Right renal pelvis (tissue), 4 donors: ENCODE measurements at regions not wholly inside any gene's neighbourhood (a gene's known extent, or its start where the extent isn't known, plus 50 kb on each side); places are given as distances from the start of the nearest gene placed in this dataset.
"Not testable (repeated sequence)": the region's sequence is repeated elsewhere in the genome, so short reads cannot be mapped to it uniquely, and the experiment has no call there.

ENCODE experiments used
- DNase-seq, 4 donors: peaks; one replicate each; pipeline ENCODE4 v3.0.0-alpha.2; 2013; ENCODE audit warnings: low read depth in 4 of 4, low spot score in 3 of 4, missing footprints in 1 of 4

DNA sequence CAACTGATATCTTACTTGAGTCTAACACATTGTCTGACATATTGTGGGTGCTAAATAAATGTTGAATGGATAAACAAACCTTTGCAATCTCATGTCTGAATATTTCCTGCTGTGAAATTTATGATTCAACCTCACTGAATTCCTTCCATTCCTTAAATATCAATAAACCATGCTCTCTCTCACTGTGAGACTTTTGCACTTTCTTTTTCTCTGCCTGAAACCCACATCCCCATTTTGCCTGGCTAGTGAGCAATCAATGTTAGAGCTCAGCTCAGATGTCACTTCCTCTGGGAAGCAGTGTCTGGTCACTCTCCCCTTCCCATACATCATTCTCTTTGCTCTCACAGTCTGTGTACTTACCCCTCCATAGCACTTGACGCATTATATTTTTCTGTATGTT, 383.7 kb upstream of the TRPC7 start:
- DNase-seq = no peak

DNA sequence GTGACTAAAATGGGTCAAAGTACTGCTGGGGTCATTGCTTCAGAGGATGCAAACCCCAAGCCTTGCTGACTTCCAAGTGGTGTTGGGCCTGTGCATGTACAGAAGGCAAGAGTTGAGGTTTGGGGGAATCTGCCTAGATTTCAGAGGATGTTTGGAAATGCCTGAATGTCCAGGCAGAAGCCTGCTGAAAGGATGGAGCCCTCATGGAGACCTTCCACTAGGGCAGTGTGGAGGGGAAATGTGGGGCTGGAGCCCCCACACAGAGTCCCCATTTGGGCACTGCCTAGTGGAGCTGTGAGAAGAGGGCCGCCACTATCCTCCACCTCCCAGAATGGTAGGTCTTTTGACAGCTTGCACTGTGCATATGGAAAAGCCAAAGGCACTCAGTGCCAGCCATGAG, 377.7 kb upstream of the TRPC7 start:
- no peak for DNase-seq

DNA sequence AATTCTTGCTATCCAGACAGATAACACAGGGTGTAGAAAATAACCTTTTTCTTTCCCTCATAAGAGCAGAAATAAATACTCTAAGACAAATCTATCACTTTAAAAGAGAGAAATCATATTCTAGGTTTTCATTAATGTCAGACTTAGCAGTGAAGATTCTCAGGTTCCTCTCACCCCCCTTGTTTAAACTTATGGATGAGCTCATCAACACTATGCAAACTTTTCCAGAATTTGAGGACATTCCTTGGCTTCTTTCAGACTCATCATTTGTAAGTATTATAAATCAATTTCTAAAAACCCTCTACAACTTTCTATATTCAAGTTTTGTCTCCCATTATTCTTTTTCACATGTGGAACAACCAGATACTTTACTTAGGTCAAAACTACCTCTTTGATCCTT, 374.9 kb upstream of the TRPC7 start:
- DNase-seq = no peak

DNA sequence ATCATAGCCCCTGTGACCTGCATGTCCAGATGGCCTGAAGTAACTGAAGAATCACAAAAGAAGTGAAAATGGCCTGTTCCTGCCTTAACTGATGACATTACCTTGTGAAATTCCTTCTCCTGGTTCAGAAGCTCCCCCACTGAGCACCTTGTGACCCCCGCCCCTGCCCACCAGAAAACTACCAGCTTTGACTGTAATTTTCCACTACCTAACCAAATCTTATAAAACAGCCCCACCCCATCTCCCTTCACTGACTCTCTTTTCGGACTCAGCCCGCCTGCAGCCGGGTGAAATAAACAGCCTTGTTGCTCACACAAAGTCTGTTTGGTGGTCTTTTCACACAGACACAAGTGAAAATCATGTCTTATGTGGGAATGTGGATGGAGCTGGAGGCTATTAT, 373.9 kb upstream of the TRPC7 start:
- not testable (repeated sequence) for DNase-seq

DNA sequence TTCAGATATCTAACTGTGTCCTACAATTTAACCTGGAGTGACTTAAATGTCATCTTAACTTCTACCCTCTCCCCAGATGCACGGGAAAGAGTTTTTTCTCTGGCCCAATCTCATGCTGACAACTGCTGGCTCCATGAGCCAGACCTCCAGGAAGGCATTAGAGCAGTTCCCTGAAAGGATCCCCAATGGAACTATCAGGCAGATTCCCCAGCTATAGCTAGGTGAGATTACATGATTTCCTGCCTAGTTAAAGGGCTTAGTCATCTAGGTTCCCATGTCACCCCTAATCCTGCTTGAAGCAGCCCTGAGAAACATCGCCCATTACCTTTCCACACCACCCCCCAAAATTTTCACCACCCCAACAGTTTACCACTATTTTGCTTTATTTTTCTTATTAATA, 373.5 kb upstream of the TRPC7 start:
- DNase-seq = no peak

DNA sequence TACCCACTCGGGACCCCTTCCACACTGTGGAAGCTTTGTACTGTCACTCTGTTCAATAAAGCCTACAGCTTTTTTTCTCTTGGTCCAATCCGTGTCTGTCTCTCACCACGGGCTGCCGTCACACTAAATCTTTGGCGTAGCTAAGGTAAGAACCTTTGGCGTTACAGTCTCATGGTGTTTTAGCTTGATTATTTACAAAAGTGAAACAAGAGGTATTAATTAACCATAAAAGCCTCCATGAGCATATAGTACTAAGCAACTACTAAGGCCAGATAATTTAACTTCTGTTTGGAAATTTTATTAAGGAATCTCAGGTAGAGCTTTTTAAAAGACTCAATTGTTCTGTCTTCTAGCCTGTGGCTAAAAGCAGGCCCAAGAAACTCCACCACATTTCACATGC, 370.7 kb upstream of the TRPC7 start:
- DNase-seq = no peak

DNA sequence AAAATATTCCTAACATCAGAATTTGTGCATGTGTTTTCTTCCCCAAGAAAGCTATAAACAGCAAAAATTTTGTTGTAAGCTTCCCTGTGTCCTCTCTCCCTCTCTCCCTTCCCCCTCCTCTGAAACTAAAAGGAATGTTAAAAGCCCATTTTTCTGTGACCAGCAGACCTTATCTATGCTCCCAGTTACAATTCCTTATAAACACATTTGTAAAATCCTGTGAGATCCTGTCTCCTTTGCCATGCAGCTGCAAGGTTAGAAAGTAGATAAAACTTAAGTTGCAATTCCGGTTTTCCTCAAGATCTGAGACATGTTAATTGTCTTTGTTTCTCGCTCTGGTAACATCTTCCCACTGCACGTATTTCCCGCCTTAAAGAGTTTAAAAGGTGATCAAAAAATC, 370.3 kb upstream of the TRPC7 start:
- not testable (repeated sequence) for DNase-seq

DNA sequence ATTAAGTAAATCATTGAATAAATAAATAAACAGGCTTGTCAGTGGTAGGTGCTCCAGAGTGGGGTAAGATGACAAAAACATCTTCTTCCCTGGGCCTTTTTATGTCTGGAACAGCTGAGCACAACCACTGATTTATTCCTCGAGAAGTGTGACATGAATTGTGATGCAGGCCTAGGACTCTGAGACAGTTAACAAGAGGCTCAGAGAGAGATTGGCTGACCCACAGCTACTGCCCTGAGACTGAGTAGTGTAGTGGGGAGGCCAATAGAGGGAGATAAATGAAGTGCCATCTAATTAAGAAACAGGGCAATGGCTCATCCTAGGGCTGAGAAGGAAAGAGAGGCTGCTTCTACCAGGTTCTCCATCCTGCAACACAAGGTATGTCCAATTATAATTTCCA, 369.3 kb upstream of the TRPC7 start:
- DNase-seq = no peak

DNA sequence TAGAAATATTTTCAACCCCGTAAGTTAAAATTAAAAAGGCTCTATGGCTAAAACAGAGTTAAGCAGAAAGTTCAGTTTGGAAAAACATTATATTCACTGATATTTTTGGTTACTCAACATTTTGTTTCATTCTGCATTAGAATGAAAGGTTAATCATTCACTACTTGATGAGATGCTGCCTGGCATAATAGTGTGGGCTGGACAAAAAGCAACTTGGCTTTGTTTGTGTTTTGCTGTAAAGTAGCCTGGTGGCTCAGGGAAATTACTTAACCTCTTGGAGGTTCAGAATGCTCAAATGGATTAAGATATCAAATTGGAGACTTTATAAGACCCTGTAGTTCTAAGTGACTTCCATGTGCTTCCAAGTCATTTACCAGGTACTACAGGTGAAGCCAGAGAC, 367.4 kb upstream of the TRPC7 start:
- DNase-seq = no peak

DNA sequence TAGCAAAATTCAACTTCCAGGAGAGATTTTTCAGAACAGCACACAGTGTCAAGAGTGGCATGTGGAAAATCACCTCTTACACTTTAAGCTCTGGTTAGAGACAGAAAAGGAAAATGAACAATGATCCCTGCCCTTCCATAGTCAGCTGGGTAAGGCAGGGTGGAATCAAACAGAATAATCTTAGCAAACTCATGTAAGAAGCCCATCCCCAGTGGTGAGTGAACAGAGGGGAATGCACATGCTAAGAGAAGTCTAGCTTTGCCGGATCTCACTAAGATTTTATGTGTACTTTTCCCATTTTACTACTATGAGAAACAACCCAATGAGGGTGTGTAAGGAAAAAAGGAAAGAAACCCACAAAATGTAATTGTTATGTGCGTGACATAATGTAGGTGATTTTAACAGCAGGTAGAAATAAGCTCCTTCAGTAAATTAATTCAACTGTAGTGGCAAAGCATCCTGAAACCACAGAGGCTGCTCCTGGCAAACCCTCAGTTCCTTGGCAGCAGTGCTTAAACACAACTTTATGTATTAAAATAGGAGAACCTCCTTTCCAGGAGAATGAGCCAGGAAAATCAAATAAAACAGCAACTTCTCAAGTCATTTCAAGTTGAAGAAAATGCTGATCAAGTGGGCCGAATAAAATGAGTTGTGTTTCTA, 366.0 kb upstream of the TRPC7 start:
- DNase-seq = no peak

DNA sequence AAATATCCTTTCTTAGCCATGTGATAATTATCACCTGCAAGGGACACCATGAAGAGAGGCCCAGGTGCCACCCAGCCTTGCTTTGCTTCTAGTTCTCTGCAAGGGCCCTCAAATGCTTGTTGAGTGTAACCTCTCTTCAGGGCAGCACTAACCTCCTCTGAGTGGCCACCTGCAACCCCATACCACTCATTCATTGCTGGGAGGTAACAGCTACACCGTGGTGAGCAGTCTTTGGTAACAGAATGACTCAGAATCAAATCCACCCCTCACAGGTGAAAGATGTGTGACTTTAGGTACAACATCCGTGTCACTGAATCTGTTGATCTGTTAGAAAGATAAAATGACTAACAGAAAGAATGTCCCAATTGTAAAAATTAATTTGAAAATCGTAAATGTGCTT, 365.1 kb upstream of the TRPC7 start:
- no peak for DNase-seq

DNA sequence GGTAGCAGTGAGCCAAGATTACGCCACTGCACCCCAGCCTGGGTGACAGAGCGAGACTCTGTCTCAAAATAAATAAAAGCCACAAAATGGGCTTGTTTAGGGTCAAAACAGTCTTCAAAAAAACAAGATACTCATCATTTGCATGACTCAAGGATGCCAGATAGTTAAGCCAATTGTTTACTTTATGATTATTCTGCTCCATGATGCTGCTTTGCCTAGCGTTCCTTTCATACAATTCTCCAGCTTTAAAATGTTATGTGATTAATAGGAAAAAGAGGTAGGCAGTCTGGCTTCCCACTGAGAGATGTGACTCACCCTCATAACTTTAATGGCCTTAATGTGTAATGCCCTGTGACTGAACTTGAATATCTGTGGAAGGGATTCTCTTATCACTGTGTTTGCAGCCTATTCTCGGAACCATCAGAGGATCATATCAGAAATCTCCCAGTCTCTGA, 364.6 kb upstream of the TRPC7 start:
- DNase-seq = no peak

DNA sequence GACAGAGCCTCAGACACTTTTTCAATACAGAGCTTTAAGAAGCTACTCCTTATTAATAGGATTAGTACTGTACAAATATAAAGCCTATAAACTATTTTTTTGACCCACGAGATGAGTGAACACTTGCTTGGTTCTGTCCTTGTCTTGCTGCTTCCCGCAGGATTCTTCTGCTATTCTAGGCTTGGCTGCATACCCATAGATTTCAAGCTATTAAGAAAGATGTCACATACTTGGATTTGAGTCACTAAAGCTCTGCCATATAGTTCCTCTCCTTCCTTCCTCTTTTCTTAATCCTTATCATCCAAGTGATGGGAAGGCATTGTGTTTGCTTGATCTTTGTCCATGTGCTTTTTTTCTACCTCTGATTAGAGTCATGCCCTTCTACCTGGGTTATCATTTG, 361.2 kb upstream of the TRPC7 start:
- DNase-seq = no peak

DNA sequence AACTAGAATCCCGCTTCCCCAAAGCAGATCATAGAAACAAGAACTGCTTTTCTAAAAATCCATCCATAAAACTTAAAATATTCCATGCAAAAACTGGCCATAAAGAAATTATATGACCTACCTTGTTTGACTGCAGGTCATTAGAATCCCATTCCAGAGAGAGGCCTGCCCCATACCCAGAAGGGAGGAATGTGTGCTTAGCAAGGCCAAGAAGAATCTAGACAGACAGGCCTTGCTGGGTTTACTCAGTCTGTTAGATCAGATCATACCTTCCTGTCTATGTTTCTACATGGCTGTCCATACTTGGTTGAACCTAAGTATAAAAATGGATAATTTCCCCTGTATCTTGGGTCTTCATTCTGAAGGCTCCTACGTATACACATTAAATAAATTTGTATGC, 358.8 kb upstream of the TRPC7 start:
- DNase-seq = no peak

DNA sequence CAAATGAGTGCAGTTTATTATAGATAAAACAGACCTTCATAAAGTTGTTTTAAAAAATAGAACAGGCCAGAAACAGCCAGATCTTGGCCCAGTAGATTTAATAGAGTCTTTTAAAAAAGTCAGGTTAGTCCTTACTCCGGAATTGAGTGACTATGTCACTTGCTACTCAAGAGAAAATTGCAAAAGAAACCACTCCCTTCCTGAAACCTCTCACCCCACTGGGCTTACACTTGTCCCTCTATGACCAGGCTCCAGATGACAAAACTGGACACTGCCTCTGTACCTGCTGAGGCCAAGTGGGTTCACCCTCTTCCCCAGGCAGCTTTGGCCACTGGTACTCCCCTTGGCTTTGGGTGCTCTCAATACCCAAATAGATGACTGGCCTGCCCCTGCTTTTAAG, 357.2 kb upstream of the TRPC7 start:
- DNase-seq = no peak

DNA sequence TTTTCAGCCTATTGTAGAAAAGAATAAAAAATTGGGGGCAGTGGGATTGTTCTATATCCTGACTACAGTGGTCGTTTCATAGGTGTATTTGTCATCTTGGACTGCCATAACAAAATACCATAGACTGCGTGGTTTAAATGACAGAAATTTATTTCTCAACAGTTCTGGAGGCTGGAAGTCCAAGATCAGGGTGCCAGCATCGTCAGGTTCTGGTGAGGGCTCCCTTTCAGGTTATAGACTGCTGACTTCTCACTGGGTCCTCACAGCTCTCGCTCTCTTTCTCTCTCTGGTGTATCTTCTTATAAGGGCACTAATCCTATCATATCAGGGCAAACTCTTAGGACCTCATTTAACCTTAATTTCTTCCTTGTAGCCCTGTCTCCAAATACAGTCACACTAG, 356.7 kb upstream of the TRPC7 start:
- no peak for DNase-seq

DNA sequence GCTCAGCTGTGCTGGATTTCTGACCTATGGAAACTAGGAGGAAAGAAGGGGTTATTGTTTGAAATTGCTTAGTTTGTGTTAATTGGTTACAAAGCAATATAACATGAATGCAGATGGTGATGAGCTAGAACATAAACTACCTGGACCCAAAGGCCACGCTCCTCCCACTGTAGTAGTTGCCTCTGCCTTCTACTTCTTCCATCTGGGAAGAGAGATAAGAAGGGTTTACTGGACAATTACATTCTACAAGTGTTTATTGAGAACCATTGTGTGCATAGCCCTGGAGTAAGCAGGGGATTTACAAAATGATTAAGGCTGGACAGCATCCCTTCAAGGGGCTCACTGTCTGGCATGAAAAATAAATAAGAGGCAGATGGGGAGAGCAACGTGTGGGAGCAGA, 355.3 kb upstream of the TRPC7 start:
- no peak for DNase-seq

DNA sequence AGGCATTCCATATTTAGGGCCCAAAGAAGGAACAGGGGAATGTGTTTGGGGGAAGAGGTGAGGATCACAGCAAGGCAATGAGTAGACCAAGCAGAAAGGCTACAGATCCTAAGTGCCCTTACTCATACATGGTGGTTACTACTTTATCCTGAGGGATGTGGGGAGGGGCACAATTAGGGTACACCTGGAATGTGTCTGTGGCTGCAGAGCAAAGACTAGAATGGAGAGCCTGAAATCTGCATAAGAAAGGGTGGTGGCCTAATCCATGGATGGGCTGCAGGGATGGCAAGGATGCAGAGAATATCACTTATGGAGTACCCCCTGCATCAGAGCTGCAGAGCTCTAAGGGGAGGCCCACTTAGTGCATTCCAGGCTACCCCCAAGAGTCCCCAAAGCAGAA, 352.6 kb upstream of the TRPC7 start:
- DNase-seq = no peak

DNA sequence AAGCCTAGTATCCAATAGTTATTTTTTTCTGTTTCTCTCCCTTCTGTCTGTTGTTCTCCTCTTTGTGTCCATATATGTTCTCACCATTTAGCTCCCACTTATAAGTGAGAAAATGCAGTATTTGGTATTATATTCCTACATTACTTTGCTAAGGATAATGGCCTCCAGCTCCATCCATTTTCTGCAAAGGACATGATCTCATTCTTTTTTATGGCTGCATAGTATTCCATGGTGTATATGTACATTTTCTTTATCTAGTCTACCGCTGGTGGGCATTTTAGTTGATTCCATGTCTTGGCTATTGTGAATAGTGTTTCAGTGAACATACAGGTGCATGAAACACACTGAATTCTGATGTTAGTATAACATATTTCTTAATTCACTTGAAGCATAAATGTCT, 348.9 kb upstream of the TRPC7 start:
- DNase-seq = no peak

DNA sequence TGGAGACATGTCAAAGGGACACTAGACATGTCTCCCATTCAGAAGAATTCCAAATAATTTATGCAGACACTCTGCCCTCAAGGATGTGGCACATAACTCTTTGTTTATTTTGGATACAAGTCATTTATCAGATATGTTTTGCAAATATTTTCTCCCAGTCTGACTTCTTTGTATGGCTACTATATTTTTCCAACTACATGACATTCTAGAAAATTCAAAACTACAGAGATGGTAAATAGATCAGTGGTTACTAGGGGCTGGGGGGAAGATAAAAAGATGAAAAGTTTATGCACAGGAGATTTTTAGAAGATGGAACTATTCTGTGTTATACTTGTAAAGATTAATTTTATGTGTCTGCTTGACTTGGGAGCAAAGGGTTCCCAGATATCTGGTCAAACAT, 347.3 kb upstream of the TRPC7 start:
- DNase-seq = no peak

DNA sequence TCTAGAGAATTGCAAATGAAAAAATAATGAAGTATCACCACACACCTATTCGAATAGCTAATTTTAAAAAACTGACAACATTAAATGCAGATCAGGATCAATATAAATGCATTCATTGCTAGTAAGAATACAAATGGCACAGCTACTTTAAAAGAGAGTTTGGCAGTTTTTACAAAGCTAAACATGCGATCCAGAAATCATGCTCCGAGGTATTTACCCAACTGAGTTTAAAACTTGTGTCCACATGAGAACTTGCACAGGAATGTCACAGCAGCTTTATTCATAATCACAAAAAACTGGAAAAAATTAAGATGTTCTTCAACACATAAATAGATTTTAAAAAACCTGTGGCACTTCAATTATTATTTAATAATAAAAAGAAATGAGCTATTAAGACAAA, 345.5 kb upstream of the TRPC7 start:
- no peak for DNase-seq

DNA sequence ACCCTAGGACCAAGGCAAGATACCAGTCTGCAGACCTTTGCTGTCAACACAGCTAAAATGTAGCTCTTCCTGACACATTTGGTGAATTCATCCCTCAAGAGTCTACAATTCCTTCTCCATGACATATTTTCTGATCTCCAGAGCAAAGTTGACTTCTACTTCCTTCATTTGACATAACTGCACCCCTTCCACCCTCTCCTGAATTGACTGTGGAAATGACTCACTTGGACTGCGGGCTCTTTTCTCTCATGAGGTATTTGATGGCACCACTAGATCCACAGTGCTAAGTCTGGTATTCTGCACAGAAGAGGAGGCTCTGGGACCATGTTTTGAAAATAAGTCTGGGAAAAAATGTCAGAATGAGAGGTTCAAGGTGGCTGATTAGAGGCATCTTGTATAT, 338.4 kb upstream of the TRPC7 start:
- DNase-seq = no peak

DNA sequence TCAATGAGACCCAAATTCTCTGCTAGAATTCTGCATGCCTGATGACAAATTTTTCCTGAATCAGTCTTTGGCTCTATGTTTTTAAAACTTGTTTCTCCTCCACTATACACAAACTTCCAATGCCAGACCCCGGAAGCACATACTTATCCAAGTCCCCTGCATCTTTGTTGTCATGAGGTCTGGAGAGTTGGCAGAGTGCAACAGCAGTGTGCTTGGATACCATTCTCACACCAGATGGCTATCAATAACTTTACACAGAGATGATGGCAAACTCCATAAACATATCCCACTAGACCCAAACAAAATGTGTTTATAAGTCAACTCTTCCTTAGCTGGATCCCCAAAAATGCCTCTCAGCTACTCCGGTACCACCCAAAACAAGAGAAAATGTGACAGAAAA, 337.7 kb upstream of the TRPC7 start:
- no peak for DNase-seq
